IPS-18a (cell line): ENCODE measurements at regions not wholly inside any gene's neighbourhood (a gene's known extent, or its start where the extent isn't known, plus 50 kb on each side); places are given as distances from the start of the nearest gene placed in this dataset.

ENCODE experiments used
- H3K27ac ChIP-seq: one replicate; pipeline ENCODE4 v1.5.1; 2013; ENCODE audit warnings: low read length
- H3K27me3 ChIP-seq: one replicate; pipeline ENCODE4 v1.6.1; 2013; ENCODE audit warnings: mild to moderate bottlenecking, low read length; ENCODE audit not compliant: control insufficient read depth, insufficient read depth
- H3K36me3 ChIP-seq: one replicate; pipeline ENCODE4 v1.6.1; 2013; ENCODE audit warnings: low read depth, low read length; ENCODE audit not compliant: control insufficient read depth
- H3K4me1 ChIP-seq: one replicate; pipeline ENCODE4 v1.6.1; 2013; ENCODE audit warnings: low read depth, low read length; ENCODE audit not compliant: control insufficient read depth
- H3K4me3 ChIP-seq: one replicate; pipeline ENCODE4 v1.5.1; 2013; ENCODE audit warnings: low read length
- H3K9ac ChIP-seq: one replicate; pipeline ENCODE4 v1.6.1; 2013; ENCODE audit warnings: mild to moderate bottlenecking, low read length, moderate library complexity
- H3K9me3 ChIP-seq: one replicate; pipeline ENCODE4 v1.6.1; 2013; ENCODE audit warnings: low read depth, low read length; ENCODE audit not compliant: control insufficient read depth

GRCh38 chr7:45992826-45993225, 71.8 kb upstream of the IGFBP3 start:
- H3K4me3 ChIP-seq, result no peak overlapping the region
- H3K27ac ChIP-seq, result no peak overlapping the region
- no peaks in the 10 kb centered on the region for H3K9me3 ChIP-seq
- H3K36me3 ChIP-seq, result no peaks in the 10 kb centered on the region
- no peak overlapping the region for H3K9ac ChIP-seq
- H3K27me3 ChIP-seq, result no peaks in the 10 kb centered on the region
- H3K4me1 ChIP-seq, result no peaks in the 10 kb centered on the region

- H3K4me3 ChIP-seq, result no peak overlapping the region
- H3K9me3 ChIP-seq, result no peaks in the 10 kb centered on the region
- H3K4me1 ChIP-seq, result no peaks in the 10 kb centered on the region
- no peaks in the 10 kb centered on the region for H3K27me3 ChIP-seq
- no peaks in the 10 kb centered on the region for H3K36me3 ChIP-seq
- H3K27ac ChIP-seq, result no peak overlapping the region
- no peak overlapping the region for H3K9ac ChIP-seq
Measured at GRCh38 chr7:45990276-45990675, 69.2 kb upstream of the IGFBP3 start.

- Histone ChIP-seq H3K4me1 (no peaks in the 10 kb centered on the region), H3K4me3 (no peak overlapping the region), H3K9ac (no peak overlapping the region), H3K36me3 (no peaks in the 10 kb centered on the region), H3K27ac (no peak overlapping the region), H3K9me3 (no peaks in the 10 kb centered on the region), H3K27me3 (no peaks in the 10 kb centered on the region)
Measured at GRCh38 chr7:45988405-45989057, 67.5 kb upstream of the IGFBP3 start.

GRCh38 chr7:45987521-45988290, 66.6 kb upstream of the IGFBP3 start:
- H3K9ac ChIP-seq, result no peak overlapping the region
- no peaks in the 10 kb centered on the region for H3K4me1 ChIP-seq
- H3K9me3 ChIP-seq, result no peaks in the 10 kb centered on the region
- no peak overlapping the region for H3K27ac ChIP-seq
- no peaks in the 10 kb centered on the region for H3K27me3 ChIP-seq
- no peaks in the 10 kb centered on the region for H3K36me3 ChIP-seq
- no peak overlapping the region for H3K4me3 ChIP-seq

GRCh38 chr7:45986355-45987298, 65.6 kb upstream of the IGFBP3 start:
- Histone ChIP-seq H3K27ac (no peak overlapping the region), H3K9me3 (no peaks in the 10 kb centered on the region), H3K27me3 (no peaks in the 10 kb centered on the region), H3K4me1 (no peaks in the 10 kb centered on the region), H3K4me3 (no peak overlapping the region), H3K36me3 (no peaks in the 10 kb centered on the region), H3K9ac (no peak overlapping the region)

GRCh38 chr7:45985902-45986301, 64.8 kb upstream of the IGFBP3 start:
- Histone ChIP-seq H3K9me3 (no peaks in the 10 kb centered on the region), H3K27me3 (no peaks in the 10 kb centered on the region), H3K4me1 (no peaks in the 10 kb centered on the region), H3K36me3 (no peaks in the 10 kb centered on the region), H3K9ac (no peak overlapping the region), H3K4me3 (no peak overlapping the region), H3K27ac (no peak overlapping the region)

- Histone ChIP-seq H3K36me3 (no peaks in the 10 kb centered on the region), H3K27ac (no peak overlapping the region), H3K4me3 (no peak overlapping the region), H3K9ac (no peak overlapping the region), H3K4me1 (no peaks in the 10 kb centered on the region), H3K27me3 (no peaks in the 10 kb centered on the region), H3K9me3 (no peaks in the 10 kb centered on the region)
Measured at GRCh38 chr7:45984386-45985295, 63.6 kb upstream of the IGFBP3 start.

- no peak overlapping the region for H3K27ac ChIP-seq
- H3K4me3 ChIP-seq, result no peak overlapping the region
- no peaks in the 10 kb centered on the region for H3K36me3 ChIP-seq
Measured at GRCh38 chr7:45983720-45984255, 62.7 kb upstream of the IGFBP3 start.

GRCh38 chr7:45982907-45983719, 62.0 kb upstream of the IGFBP3 start:
- Histone ChIP-seq H3K4me1 (peaks cover 8% of the 10 kb centered on the region), H3K27ac (no peak overlapping the region), H3K9ac (no peak overlapping the region), H3K4me3 (no peak overlapping the region), H3K27me3 (no peaks in the 10 kb centered on the region), H3K36me3 (no peaks in the 10 kb centered on the region), H3K9me3 (no peaks in the 10 kb centered on the region)

More at GRCh38 chr7:45983720-45984255, 62.7 kb upstream of the IGFBP3 start:
- H3K9ac ChIP-seq, result no peak overlapping the region
- H3K27me3 ChIP-seq, result no peaks in the 10 kb centered on the region
- H3K9me3 ChIP-seq, result no peaks in the 10 kb centered on the region
- peaks cover 2% of the 10 kb centered on the region for H3K4me1 ChIP-seq

- Histone ChIP-seq H3K36me3 (no peaks in the 10 kb centered on the region), H3K27ac (no peak overlapping the region), H3K9me3 (no peaks in the 10 kb centered on the region), H3K27me3 (no peaks in the 10 kb centered on the region), H3K4me3 (no peak overlapping the region), H3K9ac (no peak overlapping the region), H3K4me1 (peaks cover 12% of the 10 kb centered on the region)
Measured at GRCh38 chr7:45982132-45982531, 61.1 kb upstream of the IGFBP3 start.
